Nucleus accumbens (tissue), 56 donors: ENCODE measurements at regions not wholly inside any gene's neighbourhood (a gene's known extent, or its start where the extent isn't known, plus 50 kb on each side); places are given as distances from the start of the nearest gene placed in this dataset.

ENCODE experiments used
- DNase-seq, 56 donors: peaks; one replicate each; lab custom pipeline; 2025; lab: John Stamatoyannopoulos, UW

- DNase-seq, result peak in 1 of 56 donors; percentile 14
Measured at GRCh38 chr11:15852179-15852578, 504.2 kb downstream of the SOX6 start.

GRCh38 chr11:15854245-15854644 lies 502.1 kb downstream of the SOX6 start:
- DNase-seq, result no peak

GRCh38 chr11:15858881-15859280 lies 497.5 kb downstream of the SOX6 start:
- DNase-seq, result no peak

GRCh38 chr11:15859411-15859810 lies 496.9 kb downstream of the SOX6 start:
- DNase-seq, result no peak

GRCh38 chr11:15861256-15861655 lies 495.1 kb downstream of the SOX6 start:
- DNase-seq, result no peak

GRCh38 chr11:15863411-15863810 lies 492.9 kb downstream of the SOX6 start:
- no peak for DNase-seq

- DNase-seq, result no peak
Measured at GRCh38 chr11:15864026-15864805, 492.1 kb downstream of the SOX6 start.

GRCh38 chr11:15865212-15865987 lies 490.9 kb downstream of the SOX6 start:
- DNase-seq, result no peak

- no peak for DNase-seq
Measured at GRCh38 chr11:15867871-15868270, 488.5 kb downstream of the SOX6 start.

- no peak for DNase-seq
Measured at GRCh38 chr11:15870911-15871310, 485.4 kb downstream of the SOX6 start.

- no peak for DNase-seq
Measured at GRCh38 chr11:15871904-15872626, 484.3 kb downstream of the SOX6 start.

GRCh38 chr11:15873501-15873900 lies 482.8 kb downstream of the SOX6 start:
- DNase-seq, result no peak

GRCh38 chr11:15874704-15875103 lies 481.6 kb downstream of the SOX6 start:
- no peak for DNase-seq

- no peak for DNase-seq
Measured at GRCh38 chr11:15875393-15875792, 481.0 kb downstream of the SOX6 start.

GRCh38 chr11:15875943-15876342 lies 480.4 kb downstream of the SOX6 start:
- DNase-seq, result no peak

- DNase-seq, result no peak
Measured at GRCh38 chr11:15878756-15879155, 477.6 kb downstream of the SOX6 start.

GRCh38 chr11:15880291-15880690 lies 476.1 kb downstream of the SOX6 start:
- no peak for DNase-seq

- DNase-seq, result peak in 1 of 56 donors; percentile 6
Measured at GRCh38 chr11:15882876-15883454, 473.4 kb downstream of the SOX6 start.

GRCh38 chr11:15883455-15883920 lies 472.9 kb downstream of the SOX6 start:
- no peak for DNase-seq

- peak in 9 of 56 donors; percentile 5 to 65 (median 14) for DNase-seq
Measured at GRCh38 chr11:15884141-15884540, 472.2 kb downstream of the SOX6 start.
